GM18870 (cell line): ENCODE measurements at regions not wholly inside any gene's neighbourhood (a gene's known extent, or its start where the extent isn't known, plus 50 kb on each side); places are given as distances from the start of the nearest gene placed in this dataset.

Experiments
- ATAC-seq: cut with Tn5 transposase; IDR thresholded peaks from one replicate; pipeline ENCODE4 v1.9.1; 2021; ENCODE audit warnings: moderate library complexity; ENCODE audit not compliant: unreplicated experiment

DNA sequence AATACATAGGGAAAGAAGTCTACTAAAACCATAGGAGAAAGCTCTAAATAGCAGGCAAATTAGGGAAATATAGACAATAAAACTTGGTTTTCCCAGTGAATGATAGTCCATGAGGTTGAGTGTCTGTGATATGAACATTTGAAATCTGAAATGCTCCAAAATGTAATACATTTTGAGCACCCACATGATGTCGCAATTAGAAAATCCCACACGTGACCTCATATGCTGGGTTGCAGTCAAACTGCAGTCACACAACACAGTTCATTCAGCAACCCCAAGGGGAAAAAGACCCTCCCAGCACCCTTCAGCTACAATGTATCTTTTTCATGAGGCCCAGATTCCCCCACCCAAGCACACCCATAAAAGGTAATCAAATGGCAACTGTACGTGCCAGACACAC is 155.6 kb downstream of the BTC start:
- no peak for ATAC-seq

DNA sequence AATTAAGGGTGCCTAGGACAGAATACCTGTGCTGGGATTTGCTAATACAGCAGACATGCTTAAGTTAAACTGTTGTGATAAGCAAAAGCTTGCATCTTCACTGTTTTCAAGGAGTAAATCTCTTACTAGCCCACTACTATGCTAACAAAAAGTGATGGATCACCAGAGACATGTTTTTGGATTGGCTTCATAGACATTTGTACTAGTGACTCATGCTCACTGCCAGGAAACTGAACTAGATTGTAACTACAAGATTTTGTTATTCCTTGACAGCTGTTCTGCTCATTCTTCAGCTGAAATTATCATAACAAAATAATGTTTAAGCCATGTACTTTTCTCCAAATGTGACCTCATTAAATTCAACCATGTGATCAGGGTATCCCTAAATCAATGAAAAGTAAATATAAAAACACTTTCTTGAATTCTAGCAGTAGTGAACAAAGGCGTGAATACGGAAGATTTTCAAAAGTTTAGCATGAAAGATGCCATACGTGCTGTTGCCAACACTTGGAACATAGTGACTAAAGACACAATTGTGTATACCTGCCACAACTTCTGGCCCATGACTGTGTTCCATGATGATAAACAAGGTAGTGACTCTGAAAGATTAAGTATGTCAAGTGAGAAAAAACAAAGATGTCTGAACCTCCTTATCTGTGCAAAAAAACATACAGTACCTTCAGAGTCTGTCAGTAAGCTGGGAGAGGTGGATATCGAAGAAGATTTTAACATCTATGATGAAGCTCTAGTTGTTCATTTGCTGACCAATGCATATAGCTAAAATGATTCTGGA is 154.0 kb downstream of the BTC start:
- ATAC-seq, result no peak

GRCh38 chr4:74642006-74642405 is 152.3 kb downstream of the BTC start:
- no peak for ATAC-seq

GRCh38 chr4:74649193-74649592 is 145.1 kb downstream of the BTC start:
- no peak for ATAC-seq

GRCh38 chr4:74651198-74651597 is 143.1 kb downstream of the BTC start:
- no peak for ATAC-seq

GRCh38 chr4:74653331-74654229 is 140.7 kb downstream of the BTC start:
- ATAC-seq, result no peak

GRCh38 chr4:74654230-74654681 is 140.1 kb downstream of the BTC start:
- ATAC-seq, result peak; percentile 75

- ATAC-seq, result no peak
These were observed 137.7 kb downstream of the BTC start for GRCh38 chr4:74656596-74656995.

DNA sequence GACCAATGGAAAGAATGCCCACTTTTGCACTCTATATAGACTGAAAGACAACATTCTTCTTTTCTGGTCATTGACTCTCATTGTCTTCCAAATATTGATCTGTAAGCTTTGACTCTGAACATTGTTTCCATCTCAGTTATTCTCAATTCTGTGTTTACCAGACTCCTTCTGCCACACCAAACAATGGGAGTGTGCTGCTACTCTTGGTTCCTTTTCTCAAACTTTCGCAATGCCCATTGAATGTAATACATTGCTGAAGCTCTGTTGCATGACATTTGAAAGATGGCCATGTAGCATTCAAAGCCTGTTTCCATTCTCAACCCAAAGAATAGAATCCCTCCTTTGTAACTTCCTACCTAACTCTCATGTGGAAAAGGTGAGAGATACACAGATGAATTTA is 136.2 kb downstream of the BTC start:
- ATAC-seq, result no peak

GRCh38 chr4:74659576-74660411 is 134.5 kb downstream of the BTC start:
- no peak for ATAC-seq

DNA sequence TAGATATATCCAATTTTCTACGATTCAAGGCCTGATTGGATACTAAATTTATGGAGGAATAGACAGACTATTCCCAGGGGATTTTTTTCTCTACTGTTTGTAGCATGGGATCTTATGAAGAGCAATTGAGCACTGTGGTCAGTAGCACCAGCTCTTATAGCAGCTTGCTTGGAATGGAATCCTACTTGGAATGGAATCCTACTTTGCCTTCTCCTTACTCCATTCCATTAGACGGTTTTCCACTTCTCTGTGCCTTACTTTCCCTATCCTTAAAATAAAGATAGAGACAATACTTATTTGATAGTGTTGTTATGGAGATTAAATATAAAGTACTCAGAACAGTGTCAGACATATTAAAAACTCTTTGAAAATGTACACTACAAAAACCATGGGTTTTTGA is 133.5 kb downstream of the BTC start:
- ATAC-seq, result no peak

DNA sequence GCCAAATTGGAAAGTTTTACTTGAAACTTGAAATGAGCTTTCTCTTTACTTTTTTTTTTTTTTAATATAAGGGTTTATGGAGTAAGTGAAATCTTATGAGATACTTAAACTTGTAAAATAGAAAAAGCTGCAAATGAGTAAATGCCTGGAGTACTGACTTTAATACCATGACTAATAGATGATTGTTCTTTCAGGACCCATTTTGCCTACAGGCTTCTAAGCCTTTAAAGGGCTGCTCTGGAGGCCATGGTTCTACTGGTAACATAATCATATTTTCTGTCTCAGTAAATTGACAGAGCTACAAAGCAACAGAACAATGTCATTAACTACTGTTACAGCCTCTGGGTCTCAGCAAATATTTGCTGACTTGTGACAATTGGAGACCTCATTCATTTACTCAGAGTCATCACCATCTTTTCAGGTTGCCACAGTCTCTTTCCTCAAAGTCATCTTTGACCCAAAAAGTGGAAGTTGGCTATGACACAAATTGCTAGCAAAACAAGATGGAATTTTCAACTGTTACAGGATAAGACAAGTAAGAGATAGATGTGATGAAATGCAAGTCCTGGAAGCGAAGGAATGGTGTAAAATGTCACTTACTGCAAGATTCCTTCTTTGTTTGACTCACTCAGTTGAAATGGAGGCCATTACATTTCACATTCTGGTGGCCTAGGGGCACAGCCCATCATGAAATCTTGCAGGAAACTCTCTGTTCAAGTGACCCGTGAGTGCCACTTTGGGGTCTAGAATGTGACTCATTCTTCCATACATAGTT is 132.7 kb downstream of the BTC start:
- no peak for ATAC-seq

DNA sequence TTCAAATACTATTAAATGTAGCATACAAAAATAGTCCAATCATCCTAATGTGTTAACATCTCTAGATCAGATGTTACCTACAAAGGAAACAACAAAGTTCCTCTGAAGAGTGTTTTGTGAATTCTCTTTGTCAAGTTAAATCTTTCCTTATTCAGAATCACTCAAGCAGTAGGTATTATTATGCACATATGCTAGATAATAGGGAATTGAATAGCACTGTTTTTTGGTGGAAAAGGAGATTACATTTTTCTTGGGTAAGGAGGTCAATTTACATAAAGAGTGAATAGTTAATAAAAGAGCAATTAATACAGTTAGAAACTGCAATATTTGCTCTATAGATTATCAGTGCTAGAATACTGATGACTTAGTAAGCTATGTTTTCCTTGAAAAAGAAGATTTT is 130.7 kb downstream of the BTC start:
- no peak for ATAC-seq

DNA sequence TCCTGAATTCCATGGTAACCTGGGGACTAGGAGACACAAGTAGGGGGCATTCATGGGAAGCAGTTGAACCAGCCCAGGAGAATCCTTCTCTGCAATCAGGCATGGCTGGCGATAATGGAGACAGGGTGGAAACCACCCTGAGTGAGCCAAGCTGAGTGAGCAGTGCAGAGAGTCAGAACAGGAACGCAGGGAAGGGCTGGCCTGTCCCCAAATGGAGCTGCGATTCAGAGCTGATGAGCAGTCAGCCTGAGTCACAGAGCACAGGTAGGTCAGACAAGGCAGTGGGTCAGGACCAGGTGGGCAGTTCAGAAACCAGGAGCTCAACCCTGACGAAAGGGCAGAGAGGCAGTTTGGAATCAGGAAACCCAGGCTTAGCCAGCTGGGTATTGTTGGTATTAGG is 129.0 kb downstream of the BTC start:
- no peak for ATAC-seq

- ATAC-seq, result no peak
These were observed 128.4 kb downstream of the BTC start for GRCh38 chr4:74665876-74666275.

- ATAC-seq, result no peak
These were observed 126.9 kb downstream of the BTC start for GRCh38 chr4:74667438-74667837.

- no peak for ATAC-seq
These were observed 126.4 kb downstream of the BTC start for GRCh38 chr4:74667944-74668343.

GRCh38 chr4:74669702-74670101 is 124.6 kb downstream of the BTC start:
- no peak for ATAC-seq

DNA sequence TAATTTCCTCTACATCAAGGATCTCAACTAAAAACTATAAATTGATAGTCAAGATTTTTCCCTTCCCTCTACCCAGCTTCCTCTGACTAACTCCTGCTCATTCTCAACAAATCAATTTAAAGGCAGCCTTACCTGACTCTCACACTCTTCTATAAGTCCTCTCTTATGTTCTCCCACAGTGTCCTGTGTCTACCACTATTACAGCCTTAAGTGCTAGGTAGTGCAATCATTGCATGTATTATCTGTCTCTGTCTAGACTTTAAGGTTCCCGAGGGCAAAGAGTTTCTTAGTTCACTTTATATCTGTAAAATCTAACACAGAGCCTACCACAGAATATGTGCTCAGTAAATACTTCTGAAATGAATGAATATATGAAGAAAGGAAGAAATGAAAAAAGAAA is 123.7 kb downstream of the BTC start:
- no peak for ATAC-seq

GRCh38 chr4:74671080-74671698 is 123.1 kb downstream of the BTC start:
- ATAC-seq, result no peak
